ENCODE measurements at regions not wholly inside any gene's neighbourhood (a gene's known extent, or its start where the extent isn't known, plus 50 kb on each side); places are given as distances from the start of the nearest gene placed in this dataset.
A peak's percentile ranks its signal among the peaks of the same experiment; 100 is the strongest.

DNA sequence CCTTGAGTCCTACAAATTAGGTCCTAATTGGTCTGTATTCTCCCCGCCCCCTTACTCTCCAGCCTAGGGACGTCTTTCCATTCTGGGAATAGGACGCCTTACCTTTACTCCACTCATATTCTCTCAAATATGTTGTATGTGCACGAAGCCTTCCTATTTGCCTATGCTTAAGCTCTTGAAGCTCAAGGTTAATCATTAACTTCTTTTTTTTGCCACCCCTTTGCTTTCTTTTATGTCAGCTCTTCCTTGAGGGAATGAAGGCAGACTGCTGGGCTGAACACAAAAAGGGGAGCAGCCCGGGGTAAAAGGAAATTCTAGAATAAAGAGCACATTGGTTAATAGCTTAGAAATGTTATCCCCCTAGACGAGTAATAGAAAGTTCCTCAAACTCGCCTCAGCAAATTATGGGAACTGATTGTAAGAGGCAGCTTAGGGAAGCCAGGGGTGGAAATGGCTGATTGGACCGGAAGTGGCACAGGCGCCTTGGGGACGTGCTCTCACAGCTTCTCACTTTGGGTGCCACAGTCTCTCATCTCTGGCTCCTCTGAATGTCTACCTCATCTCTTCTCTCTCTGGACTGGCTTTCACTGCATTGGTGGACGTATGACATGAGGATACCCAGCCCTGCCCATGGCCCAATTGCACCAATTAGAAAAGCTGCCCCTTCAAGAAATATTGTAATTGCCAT, 122.3 kb upstream of the IL12B start:
- DNase-seq (ENCODE audit: insufficient read length, low spot score) (no peak), FAIRE-seq (no peak)

DNA sequence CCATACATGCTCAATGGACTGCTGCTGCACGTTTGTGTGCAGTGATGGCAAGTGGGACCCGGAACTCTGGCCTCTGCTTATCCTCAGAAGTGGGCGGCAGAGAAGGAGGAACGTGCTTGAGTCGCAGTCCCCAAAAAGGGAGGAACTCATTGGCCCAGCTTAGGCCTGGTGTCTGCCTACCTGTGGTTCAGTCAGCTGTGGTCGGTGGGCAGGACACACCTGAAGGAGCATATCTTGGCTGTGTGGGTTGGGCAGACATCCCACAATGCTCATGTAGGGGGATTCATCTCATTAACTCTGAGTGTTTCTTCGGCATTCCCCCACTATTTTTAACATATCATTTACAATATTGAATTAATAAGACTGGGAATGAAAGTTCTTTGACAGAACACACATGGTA, 122.9 kb upstream of the IL12B start:
- DNase-seq (ENCODE audit: insufficient read length, low spot score) (no peak), FAIRE-seq (no peak)

- DNase-seq (ENCODE audit: insufficient read length, low spot score) (no peak), FAIRE-seq (no peak)
Measured at GRCh38 chr5:159456261-159456660, 126.0 kb upstream of the IL12B start.

DNA sequence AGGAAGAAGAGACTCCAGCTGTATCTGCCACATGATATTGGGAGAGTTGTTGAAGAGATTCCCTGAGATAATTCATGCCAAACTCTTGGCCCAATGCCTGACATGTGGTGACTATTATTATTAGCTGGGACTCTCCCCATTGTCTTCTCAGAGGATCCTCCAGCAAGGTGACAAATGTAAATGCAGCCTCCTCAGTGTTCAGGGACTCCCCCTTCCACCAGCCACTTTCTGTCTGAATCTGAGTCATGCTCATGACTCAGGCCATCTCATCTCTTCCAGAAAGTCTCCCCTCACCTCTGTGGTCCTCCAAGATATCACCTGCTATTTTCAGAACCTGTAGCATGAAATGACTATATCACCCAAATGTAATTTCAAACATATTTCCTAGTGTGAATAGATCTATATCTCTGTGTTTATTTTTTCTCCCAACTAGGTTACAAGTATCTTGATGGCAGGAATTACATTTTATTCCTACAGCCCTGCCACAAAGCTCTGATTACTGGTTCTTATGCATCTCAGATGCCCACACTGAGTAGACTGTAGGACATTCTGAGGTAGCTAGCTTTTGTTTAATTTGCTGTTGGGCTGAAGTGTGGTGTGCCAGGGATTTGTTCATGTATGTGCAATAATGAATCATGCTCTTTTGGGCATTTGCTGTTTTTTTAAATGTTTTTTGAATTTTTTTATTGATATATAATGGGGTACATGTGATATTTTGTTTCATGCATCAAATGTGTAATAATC, 126.6 kb upstream of the IL12B start:
- FAIRE-seq: no peak

GRCh38 chr5:159458217-159458711, 128.0 kb upstream of the IL12B start:
- no peak for FAIRE-seq
- no peak for DNase-seq (ENCODE audit: insufficient read length, low spot score)

More for the DNA sequence above, 126.6 kb upstream of the IL12B start:
- DNase-seq (ENCODE audit: insufficient read length, low spot score): no peak

DNA sequence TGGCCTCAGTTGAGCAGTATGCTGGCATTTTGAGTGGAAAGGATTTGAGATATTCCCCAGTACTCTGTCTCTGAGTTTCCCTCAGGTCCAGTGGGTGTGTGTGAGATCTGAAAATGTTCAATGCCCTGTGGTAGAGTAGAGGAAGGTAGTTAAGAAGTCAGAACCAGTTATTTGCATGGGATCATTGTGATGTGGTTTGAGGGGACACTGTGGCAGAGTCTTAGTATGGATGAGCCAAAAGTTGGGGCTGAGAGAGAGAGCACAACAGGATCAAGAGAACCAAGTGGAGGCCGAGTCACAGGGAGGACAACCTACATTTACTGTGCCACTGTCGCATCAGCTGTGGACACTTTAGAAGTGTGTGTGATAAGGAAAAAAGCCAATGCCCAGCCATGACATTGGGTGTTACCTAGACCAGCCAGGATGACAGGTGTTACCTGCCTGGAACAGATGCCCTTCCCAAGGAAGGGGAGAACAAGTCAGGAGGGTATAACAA, 128.9 kb upstream of the IL12B start:
- DNase-seq (ENCODE audit: insufficient read length, low spot score) (no peak), FAIRE-seq (no peak)

- DNase-seq (ENCODE audit: insufficient read length, low spot score) (no peak), FAIRE-seq (no peak)
Measured at GRCh38 chr5:159459951-159460538, 129.8 kb upstream of the IL12B start.

GRCh38 chr5:159463590-159464321, 133.5 kb upstream of the IL12B start:
- FAIRE-seq (no peak), DNase-seq (ENCODE audit: insufficient read length, low spot score) (peak; percentile 19)

GRCh38 chr5:159465604-159466003, 135.3 kb upstream of the IL12B start:
- FAIRE-seq (no peak), DNase-seq (ENCODE audit: insufficient read length, low spot score) (no peak)

- no peak for DNase-seq (ENCODE audit: insufficient read length, low spot score)
- no peak for FAIRE-seq
Measured at GRCh38 chr5:159467666-159468065, 137.4 kb upstream of the IL12B start.

DNA sequence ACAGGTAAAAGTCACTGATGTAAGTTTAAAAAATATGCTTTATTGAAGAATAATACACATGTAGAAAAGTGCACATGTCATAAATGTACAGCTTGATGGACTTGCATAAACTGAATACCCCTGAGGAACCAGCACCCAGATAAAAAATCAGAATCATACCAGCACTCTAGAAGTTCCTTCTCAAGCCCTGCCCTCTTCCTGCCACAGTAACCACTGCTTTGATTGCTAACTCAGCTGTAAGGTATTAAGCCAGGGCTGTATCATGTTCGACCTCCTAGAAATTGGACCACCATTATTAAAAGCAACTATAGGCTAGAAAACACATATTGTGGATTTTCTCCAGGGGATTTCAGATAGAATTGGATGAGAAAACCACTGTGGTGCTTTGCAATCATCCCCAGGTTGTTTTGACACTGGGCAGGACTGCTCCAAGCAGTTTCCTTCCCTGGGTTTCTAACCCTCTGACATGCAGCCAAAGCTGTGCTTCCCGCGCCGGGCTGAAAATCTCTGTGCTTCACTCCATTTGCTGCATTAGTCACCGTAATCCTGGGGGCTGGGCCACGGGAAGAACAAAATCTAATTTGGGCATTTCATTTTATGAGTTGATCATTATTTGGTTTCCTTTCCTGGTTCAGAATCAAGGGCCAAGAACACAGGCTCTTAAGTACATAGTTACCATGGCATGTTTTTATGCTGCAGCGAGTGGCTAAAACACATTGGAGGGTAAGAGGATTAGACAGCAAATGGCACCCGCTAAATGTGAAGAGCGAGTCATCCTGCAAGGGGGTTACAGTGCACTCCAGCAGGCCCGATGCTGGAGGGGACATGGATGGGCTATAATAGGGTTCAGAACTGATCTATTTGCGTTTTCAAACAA, 139.4 kb upstream of the IL12B start:
- DNase-seq (ENCODE audit: insufficient read length, low spot score) (no peak), FAIRE-seq (no peak)

DNA sequence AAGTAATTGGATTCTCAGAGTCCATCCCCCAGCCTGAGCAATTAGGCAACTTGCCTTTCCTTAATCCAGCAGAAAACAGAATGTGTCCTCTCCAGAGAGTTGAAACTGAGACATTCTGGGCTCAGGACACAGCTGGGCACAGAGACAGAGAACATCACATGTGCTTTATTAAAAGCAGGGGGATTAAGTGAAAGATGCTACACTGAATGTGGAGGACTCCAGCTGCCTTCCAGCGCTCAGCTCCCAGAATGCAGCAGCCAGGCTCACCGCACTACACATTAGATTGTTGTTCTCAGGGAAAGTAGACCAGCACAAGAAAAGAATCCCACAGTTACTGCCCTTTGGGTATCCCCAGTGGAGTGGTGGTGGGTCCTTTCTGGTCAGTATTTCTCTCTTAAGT, 141.6 kb upstream of the IL12B start:
- DNase-seq (ENCODE audit: insufficient read length, low spot score): no peak
- no peak for FAIRE-seq

- FAIRE-seq (no peak), DNase-seq (ENCODE audit: insufficient read length, low spot score) (no peak)
Measured at GRCh38 chr5:159475026-159475425, 144.7 kb upstream of the IL12B start.

DNA sequence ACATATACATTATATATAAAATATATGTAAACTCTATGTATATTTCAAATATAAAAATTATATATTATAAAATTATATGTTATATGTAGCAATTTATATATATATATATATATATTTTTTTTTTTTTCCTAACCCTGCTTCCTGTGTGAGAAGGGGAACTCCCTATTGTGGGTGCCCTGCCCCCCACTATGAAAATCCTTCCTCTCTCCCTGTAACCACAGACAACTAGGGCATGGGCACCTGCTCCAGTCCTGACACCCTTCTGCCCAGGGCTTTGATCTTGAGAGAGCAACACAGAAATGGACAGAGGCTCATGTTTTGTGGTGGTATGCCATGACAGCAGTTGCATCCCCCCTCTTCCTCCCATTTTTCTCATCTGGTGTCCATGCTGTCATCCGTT, 148.7 kb upstream of the IL12B start:
- DNase-seq (ENCODE audit: insufficient read length, low spot score) (no peak), FAIRE-seq (no peak)

GRCh38 chr5:159480849-159481248, 150.6 kb upstream of the IL12B start:
- FAIRE-seq (no peak), DNase-seq (ENCODE audit: insufficient read length, low spot score) (no peak)

GRCh38 chr5:159481751-159482150, 151.5 kb upstream of the IL12B start:
- FAIRE-seq (no peak), DNase-seq (ENCODE audit: insufficient read length, low spot score) (no peak)

GRCh38 chr5:159486836-159487235, 156.5 kb upstream of the IL12B start:
- no peak for FAIRE-seq
- no peak for DNase-seq (ENCODE audit: insufficient read length, low spot score)

DNA sequence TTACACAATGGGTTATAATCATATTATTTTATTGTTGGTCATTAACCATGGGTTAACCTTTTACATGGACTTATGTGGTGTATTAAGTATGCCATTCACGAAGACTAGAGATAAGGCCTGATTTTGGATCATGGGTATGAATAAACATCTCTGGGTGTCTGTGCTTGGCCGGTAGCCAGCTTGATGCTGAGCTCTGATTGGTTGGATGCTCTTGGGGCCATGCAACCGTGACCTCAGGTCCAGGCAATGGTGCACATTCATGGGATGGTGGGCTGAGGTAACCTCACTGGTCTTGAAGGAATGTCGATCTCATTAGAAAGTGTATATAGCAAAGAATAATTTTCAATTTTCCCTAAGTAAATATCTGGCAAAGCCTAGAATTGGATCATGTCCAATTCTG, 158.2 kb upstream of the IL12B start:
- FAIRE-seq: no peak
- DNase-seq (ENCODE audit: insufficient read length, low spot score): no peak

GRCh38 chr5:159489779-159490178, 159.5 kb upstream of the IL12B start:
- FAIRE-seq: no peak
- DNase-seq (ENCODE audit: insufficient read length, low spot score): no peak

- DNase-seq (ENCODE audit: insufficient read length, low spot score) (no peak), FAIRE-seq (no peak)
Measured at GRCh38 chr5:159490507-159490906, 160.2 kb upstream of the IL12B start.
